CD4-positive, alpha-beta T cell treated with Interleukin-4 for 1 hour (primary cell): ENCODE measurements at regions not wholly inside any gene's neighbourhood (a gene's known extent, or its start where the extent isn't known, plus 50 kb on each side); places are given as distances from the start of the nearest gene placed in this dataset.

Source experiments
- DNase-seq, 2 donors: peaks; one replicate each; pipeline ENCODE4 v3.0.0-alpha.2; 2020 to 2022

DNA sequence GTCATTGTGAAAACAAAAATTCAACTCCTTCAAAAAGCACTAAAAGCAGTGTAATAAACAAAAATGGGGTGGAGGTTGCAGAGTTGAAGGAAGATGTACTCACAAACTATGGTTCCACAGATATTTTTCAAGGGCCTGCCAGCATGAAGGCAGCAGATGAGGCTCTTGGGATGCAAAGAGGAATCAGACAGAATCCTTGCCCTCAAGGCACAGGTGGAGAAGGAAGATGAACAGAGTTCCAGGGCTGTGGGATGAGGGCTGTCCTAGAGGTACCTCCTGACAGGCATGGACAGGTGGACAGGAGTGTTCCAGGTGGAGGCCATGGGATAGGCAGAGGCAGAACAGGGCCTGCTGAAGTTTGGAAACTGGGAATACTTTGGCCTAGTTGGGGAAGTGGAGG, 140.5 kb upstream of the ANKH start:
- DNase-seq = no peak

DNA sequence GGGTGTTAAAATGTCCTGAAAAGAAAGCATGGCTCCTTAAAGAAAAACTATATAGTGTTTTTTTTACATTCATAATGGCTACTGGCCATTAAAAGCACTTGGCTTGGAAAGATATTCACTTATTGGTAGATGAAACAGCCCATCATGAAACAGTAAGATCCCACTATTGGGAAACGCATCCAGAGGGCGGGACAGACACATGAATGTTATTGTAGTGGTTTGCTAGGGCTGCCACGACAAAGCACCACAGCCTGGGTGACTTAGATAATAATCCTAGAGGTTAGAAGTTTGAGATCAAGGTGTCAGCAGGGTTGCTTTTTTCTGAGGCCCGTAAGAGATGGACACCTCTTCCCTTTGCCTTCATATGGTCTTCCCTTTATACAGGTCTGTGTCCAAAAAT, 139.4 kb upstream of the ANKH start:
- DNase-seq = no peak

DNA sequence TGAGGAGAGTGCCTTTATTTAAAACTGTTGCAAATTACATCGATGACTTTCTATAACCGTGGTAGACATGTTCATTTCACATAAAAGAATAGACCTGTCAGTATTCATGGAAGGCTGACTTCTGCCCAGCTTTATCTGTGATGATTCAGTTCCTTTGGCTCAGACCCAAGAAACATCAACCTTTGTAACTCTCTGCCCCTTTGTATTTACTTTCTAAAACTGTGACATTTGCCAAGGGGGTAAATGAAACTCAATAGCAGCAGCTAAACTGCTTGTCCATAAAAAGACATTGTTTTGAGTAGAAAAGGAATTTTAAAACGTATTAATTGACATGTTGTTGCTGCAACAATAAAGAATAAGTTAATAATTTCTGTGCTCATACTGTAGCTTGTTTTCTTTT, 137.8 kb upstream of the ANKH start:
- no peak for DNase-seq

DNA sequence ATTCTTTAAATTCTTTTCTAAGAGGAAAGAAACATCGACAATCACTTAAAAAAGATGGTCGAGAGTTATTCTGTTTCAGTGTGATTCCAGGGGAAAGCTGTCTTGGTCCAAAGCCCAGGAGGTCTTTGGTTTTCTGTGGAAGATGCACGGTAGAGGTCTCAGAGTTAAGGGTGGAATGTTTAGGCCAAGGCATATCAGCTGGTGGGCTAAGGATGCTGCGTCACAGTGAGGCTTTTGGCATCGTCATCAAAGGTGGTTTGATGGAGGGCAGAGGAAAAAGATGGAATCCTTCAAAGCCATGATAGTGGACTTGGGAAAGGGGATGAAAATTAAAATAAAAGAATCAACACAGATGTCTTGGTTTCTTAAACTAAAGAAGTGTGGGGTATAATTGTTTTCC, 137.3 kb upstream of the ANKH start:
- DNase-seq = no peak

DNA sequence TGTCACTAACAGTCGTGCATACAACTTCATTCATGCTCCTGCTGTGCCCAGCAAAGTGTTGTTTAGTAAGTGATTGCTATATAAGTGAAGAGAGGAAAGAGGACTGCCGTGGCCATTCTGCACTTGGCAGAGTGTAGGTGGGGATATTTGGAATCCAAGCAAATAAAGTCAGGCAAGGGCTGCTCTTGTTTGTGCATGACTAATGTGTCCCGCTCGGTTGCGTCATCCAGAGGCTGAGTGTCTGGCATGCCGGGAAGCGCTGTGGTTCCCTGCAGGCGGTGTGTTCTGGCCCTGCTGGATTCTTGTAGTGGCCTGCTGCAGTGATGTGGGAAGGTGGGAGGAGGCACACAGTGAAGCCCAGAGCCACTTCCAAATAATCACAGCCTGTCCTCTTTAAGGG, 136.9 kb upstream of the ANKH start:
- DNase-seq = no peak

DNA sequence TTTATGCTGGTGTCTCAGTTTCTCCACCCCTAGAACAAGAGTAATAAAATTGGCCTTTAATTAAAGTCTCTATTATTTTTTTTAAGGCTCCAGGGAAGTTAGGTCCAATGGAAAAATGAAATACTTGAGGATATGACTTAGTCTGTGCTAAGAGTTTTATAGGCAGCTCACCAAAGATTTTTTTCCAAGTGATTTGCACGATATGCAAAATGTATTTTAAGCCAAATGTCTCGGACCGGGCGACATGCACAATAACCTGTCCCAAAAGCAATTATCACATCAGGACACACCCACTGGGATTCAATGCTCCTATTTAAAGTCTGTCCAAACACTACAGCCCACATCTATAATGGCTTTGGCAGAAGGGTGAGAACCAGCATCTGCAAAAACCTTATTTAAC, 136.1 kb upstream of the ANKH start:
- DNase-seq = no peak

DNA sequence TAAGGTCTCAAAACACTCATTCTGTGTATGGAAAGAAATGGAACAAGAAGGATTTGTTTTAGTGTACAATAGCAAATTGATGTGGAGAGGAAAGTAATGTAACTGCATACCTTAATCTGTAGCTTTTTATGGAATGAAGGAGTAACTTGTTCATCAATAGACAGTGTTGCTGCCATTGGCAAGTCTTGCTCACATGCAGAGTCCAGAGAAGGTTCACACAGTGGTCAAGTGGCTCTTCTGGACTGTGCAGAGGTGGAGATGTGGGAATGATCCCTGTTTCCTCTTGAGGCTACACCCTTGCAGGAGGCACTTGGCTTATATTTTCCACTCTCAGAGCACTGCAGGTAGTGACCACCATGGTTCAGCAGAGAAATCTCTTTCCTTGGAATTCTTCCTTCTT, 132.9 kb upstream of the ANKH start:
- no peak for DNase-seq

DNA sequence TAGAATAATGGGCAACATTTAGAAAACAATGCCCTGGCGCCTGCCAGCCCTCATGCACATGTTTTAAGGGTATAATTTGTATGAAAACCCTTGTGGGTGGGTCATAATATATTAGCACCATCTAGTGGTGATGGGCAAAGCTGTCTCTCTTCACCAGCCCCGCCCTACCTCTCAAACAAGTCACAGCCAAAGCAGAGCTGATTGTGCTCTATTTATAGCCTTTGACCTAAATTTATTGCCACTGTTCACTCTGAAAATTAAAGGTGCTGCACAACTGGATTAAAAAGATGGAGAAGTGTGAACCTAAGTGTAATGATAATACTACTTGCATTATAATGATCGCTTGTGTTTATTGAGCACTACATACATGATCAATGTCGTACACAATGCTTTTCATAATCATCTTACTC, 131.9 kb upstream of the ANKH start:
- peak; percentile 71 to 79 for DNase-seq

DNA sequence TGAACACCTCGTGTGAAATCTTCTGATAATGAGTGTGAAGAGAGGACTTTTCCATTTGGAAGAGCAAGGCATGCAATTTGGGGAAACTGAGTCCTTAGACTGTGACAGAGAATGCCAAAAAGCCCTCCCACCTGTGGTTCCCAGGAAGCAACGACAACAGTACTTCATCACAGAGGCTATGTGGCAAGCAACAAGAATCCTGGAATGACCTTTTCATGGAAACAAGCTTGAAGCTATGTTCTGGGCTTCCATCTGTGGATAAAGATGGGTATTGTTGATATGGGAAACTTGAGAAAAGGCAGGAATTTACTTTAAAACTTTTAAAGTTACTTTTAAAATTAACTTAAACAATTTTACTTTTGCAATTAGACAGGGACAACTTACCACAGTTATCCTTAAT, 131.2 kb upstream of the ANKH start:
- no peak for DNase-seq

DNA sequence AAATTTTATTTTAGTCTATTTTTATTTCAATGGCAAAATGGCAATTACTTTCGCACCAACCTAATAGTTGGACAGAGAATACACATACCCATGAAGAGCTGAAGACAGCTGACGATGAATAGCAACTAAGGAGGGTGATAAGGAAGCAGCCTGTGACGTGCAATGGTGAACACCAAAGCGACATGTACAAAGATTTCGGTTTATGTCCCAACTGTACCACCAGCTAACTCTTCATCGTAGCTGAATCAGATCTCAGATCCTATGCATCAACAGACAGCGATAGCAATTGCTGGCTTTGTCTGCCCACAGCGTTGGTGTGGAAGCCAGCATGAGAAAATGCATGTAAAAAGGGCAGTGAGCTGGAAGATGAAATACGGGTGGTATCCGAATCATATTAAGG, 130.6 kb upstream of the ANKH start:
- no peak for DNase-seq

DNA sequence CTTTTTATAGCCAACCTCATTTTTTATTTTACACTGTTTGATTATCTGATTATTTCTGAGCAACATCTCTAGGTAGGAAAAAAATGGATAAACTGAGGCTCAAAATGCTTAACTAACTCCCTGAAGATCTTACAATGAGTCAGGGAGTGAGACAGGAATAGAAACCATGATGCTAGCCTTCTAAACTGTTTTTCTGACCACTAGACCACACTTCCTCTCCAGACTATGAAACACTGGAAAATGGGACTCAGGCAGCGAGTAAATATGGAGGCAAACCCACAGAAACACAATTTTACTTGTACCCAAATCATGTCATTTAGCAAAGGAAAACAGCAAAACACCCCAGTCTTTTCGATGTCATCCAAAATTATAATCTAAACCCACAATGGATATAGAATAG, 129.9 kb upstream of the ANKH start:
- DNase-seq = no peak

DNA sequence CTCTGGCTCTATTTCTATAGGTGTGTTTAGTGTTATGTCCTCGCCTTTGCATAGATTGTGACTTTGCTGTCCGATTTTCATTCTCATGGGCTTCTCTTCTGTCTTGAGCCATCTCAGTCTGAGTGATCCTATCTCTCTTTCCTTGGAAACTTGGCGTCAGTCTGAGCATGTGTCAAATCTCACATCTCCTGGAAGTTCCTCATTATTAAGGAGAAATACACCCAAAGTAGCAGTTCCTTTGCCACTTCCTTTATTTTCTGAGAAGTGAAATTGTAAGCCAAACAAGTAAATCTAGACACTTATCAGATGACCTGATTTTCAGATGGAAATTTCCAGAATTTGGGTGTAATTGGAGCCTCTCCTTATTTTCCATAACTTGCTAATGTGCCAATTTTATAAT, 126.9 kb upstream of the ANKH start:
- DNase-seq = peak; percentile 29 to 48

DNA sequence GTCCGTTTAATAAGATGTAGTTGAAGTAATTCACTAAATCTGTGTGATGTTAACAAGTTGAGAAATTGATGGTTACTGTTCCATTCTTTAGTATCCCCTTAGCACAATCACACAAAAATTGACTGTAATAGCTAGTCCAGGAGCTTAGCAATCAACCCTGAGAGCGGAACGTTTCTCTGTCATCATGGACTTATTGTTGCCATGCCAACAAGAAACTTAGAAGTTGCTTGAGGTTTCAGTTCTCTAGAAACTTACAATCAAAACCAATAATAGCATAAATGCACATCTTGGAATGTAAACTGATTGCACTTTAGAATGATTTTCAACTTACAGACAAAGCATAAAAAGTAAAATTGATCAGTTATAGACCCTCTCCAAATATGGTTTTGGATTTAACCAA, 125.4 kb upstream of the ANKH start:
- peak; percentile 32 to 61 for DNase-seq

DNA sequence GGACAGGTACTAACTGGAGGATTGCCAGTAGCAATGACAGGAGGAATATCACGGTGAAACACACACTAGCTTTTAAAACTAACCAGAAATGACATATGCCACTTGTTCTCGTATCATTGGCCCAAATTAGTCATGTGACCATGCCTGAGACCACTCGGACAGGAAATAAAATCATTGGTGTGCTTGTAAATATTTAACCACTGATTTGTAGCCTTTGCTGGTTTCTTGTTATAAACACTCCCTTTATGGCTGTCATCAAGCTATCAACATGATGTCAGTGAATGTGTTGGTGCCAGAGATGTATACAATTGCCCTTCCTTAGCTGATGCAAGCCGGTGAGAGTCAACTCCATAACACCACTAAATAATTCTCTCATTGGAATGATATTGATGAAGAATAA, 123.7 kb upstream of the ANKH start:
- no peak for DNase-seq

DNA sequence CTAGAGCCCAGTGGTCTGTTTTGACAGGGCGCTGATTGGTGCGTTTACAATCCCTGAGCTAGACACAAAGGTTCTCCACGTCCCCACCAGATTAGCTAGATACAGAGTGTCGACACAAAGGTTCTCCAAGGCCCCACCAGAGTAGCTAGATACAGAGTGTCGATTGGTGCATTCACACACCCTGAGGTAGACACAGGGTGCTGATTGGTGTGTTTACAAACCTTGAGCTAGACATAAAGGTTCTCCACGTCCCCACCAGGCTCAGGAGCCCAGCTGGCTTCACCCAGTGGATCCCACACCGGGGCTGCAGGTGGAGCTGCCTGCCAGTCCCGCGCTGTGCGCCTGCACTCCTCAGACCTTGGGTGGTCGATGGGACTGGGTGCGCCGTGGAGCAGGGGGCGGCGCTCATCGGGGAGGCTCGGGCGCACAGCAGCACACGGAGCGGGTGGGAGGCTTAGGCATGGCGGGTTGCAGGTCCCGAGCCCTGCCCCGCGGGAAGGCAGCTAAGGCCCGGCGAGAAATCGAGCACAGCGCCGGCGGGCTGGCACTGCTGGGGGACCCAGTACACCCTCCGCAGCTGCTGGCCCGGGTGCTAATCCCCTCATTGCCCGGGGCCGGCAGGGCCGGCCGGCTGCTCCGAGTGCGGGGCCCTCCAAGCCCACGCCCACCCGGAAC, 122.0 kb upstream of the ANKH start:
- peak in 1 of 2 donors; percentile 50 for DNase-seq

DNA sequence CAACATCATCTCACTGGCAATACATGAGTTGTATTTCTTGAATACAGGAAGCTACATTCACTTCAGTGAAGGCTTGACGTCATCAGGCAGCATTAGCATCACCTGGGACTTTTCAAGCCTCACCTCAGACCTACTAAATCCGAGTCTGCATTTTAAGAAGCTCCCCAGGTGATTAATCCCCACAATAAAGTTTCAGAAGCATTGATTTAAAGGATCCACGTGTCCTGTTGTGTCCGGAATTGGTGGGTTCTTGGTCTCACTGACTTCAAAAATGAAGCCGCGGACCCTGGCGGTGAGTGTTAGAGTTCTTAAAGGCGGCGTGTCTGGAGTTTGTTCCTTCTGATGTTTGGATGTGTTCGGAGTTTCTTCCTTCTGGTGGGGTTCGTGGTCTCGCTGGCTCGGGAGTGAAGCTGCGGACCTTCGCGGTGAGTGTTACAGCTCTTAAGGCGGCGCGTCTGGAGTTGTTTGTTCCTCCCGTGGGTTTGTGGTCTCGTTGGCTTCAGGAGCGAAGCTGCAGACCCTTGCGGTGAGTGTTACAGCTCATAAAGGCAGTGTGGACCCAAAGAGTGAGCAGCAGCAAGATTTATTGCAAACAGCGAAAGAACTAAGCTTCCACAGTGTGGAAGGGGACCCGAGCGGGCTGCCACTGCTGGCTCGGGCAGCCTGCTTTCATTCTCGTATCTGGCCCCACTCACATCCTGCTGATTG, 121.3 kb upstream of the ANKH start:
- peak; percentile 82 to 86 for DNase-seq

DNA sequence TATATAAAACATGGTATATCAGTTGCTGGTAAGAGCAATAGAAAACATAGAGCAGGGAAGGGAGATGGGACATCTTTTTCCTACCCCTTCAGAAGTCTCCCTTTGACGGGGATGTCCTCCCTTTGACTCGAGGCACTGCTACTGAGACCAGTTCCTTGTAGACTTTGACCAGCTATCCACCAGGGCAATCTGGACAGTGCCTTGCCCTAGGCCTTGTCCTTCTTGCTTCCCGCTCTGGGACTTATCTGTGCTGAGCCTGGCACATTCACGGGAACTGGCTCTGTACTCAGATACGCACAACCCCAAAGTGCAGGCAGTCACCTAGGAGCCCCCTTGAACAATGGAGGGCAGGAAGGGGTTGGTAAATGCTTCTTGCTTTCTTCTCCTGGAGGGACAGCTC, 116.6 kb upstream of the ANKH start:
- no peak for DNase-seq

DNA sequence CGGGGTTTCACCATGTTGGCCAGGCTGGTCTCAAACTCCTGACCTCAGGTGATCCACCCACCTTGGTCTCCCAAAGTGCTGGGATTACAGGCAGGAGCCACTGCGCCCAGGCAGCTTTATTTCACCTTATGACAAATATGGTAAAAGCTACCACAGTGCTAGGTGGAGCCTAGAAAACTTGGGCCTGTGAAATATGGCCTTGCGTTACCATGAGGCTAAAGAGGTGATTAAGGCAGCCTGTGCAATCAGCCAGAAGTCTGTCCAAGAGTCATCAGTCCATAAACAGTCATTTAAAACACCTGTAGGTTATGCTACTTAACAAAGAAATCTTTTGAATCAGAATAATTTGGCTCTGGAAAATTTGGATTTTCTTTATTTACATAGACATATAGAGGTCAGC, 114.8 kb upstream of the ANKH start:
- no peak for DNase-seq

DNA sequence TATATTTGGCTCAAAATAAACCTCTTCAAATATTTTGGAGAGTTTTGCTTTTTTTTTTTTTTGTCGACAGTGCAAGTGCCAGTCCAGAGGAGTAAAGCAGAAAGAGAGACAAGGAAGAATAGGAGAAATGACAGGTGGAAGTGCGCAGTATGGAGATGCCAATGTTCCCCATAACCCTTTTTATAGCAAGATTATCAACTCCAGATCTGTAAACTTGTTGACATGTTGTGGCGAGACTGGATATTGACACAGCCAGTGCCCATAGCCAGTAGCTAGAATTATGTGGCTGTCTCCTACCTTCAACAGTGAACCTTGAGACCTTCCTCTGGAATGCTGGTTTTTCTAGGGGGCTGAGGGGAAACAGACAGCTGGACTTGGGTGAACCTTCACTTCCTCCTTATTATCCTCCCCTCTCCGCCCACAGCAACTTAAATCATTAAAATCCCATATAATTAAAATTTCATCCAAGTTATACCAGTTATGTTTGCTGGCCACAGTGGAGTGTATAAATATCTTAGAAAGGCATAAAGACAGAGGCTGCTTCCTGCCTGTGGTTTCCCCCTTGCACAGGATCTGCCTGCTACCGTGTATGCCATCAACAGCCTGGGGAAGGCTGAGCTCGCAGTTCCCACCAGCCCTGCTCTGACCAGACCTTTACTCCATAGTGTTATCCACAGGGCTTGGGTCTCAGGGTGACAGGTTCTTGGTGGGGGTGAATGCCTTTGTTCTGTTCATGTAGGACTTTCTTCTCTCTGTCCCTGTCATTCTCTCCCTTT, 112.3 kb upstream of the ANKH start:
- DNase-seq = peak; percentile 19 to 39

DNA sequence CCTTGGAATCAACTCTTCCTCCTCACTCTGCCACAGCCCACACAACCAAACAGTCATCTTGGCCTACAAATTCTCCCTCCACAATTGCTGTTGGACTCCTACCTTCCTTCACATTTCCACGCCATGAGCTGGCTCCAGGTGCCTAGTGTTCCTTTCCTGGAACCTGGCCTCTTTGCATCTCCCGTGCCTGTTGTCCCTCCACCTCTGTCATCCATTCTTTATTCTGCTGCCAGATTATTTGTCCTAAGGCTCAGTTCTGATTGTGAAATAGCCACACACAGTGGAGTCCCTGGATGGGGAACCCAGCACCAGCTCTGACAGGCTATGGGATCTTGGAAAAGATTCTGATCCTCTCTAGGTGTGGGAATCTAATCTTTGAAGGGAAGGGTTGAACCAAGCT, 109.1 kb upstream of the ANKH start:
- DNase-seq = no peak

DNA sequence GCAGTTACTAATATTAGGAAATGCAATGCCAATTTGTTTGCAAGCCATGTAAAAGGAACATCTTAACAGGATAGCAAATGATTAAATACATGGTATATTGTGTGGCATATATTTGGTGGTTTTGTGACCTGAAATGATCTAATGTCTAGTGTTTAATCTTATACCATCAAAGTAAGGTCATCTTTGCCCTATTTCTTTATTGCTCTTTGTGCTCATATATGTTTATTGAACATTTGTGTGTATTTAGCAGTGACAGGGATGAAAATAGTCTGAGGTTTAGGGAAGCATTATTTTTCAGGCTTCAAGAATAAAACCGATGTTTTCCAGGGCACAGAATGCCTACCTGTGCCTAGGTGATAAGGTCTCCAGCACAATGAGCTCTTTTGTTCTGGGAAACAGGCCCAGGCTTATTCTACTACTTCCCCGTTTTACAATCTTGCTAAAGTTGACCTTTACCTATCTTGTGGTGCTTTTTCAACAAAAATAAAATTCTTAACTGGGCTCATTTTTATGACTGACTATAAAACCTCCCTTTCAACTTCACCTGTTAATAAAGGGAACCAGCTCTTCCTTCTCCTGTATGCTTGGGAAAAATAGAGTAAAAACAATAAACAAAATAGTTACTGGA, 105.6 kb upstream of the ANKH start:
- DNase-seq = no peak

DNA sequence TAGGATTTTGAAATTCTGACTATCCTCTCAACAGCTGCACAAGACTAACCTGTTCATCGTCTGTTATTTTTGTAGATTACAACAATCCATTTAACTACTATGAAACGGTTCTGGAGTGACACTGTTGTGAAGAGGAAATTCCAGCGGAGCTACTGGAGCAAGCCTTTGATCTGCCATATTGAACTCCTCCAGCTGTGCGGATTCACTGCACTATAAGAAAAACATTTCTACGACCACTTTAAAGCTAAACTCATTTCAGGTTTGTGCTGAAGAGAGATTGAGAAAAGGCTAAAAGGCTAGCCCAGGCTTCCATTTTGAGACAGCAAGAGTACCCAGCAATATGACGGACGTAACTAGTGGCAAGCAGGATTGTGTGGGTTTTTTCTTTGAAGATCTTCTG, 104.9 kb upstream of the ANKH start:
- no peak for DNase-seq

DNA sequence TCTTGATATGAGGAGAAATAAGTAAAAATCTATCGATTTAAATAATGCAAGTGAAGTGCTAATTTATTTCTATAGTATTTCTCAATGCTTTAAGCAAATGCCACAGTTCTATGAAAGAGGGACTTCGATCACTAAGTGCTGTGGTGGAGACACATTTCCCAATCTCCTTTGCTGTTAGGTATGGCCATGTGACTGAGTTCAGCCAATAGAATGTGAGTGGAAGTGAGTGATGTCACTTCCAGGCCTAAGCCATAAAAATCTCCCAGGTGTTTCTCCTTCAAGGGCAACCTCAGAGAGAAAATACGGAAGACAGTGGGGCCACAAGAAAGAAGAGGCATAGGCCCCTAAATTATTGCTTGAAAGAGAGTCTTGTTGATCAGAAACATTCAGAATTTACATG, 100.3 kb upstream of the ANKH start:
- no peak for DNase-seq

DNA sequence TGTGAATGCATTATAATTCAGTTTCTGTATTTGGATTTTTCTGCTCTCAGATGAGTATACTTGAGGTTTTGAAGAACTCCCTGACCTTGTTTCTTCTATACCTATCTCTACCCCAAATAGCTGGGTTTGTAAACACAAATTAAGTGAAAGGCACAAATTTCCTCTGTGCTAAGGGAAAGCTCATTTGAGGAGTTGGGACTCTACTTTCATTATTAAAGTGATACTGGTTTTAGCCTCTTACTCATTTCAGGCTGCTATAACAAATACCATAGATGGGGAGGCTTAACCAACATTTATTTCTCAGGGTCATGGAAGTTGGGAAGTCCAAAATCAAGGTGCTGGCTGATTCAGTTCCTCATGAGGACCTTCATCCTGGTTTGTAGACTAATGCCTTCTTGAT, 97.2 kb upstream of the ANKH start:
- DNase-seq = no peak
